ENCODE measurements at regions not wholly inside any gene's neighbourhood (a gene's known extent, or its start where the extent isn't known, plus 50 kb on each side); places are given as distances from the start of the nearest gene placed in this dataset.

DNA sequence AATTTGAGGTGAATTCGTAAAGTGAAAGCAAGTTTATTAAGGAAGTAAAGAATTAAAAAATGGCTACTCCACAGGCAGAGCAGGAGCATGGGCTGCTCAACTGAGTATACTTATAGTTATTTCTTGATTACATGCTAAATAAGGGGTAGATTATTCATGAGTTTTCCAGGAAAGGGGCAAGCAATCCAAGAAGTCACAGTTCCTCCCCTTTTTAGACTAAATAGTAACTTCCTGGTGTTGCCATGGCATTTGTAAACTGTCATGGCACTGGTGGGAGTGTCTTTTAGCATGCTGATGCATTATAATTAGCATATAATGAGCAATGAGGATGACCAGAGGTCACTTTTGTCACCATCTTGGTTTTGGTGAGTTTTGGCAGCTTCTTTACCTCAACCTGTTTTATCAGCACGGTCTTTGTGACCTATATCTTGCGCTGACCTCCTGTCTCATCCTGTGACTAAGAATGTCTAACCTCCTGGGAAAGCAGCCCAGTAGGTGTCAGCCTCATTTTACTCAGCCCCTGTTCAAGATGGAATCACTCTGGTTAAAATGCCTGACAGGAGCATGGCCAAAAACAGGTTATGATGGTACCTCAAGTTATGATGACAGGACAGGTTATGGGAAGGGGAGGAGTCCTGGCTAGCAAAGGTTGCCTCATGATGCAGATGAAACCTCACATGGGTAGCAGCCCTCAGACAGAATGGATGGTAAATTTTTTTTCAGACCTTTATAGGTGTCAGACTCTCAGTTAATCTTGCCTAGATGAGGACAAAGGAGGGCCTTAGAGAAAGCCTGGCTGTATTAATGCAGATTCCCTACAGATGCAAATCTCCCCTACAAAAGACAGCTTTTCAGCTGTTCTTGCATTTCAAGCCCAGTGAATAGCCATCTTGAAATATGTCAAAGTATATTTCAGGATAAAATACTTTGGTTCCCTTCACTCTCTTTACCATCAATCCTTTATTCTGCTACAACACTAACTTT lies 49.7 kb downstream of the SIPA1L2 start:
- intact Hi-C loops (cut with DNase I) = no loop called here
- no peak for ATAC-seq
- DNase-seq = no peak
- Histone ChIP-seq H3K27me3 (no peaks in the 10 kb centered on the region), H3K27ac (peak overlapping the region; percentile 65), H3K4me1 (peaks cover 31% of the 10 kb centered on the region), H3K9me3 (no peaks in the 10 kb centered on the region), H3K36me3 (no peaks in the 10 kb centered on the region), H3K4me3 (no peak overlapping the region)
- no peak for TF ChIP-seq CTCF (IDR thresholded peaks at IDR 0.05)

DNA sequence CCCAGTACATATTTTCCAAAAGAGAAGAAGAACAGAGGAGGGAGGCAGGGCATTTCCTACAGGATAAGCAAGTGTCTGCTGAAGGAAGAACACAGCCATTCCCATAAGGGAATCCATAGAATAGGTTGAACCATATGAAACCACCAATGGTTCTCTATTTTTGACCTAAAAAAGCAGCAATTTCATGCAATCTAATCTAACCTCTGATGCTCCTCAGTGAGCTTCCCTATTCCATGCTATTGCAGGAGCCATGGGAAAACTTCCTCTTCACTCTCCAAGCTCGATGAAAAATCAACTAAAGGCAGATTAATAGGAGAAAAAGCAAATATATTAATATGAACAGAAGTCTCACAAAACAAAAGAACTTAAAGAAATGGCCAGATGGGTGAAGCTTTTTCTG lies 50.5 kb downstream of the SIPA1L2 start:
- H3K9me3 ChIP-seq = no peaks in the 10 kb centered on the region
- TF ChIP-seq CTCF (IDR thresholded peaks at IDR 0.05) = no peak
- no peaks in the 10 kb centered on the region for H3K36me3 ChIP-seq
- no peaks in the 10 kb centered on the region for H3K27me3 ChIP-seq
- DNase-seq = no peak
- peak overlapping the region; percentile 65 for H3K27ac ChIP-seq
- H3K4me3 ChIP-seq = no peak overlapping the region
- peaks cover 38% of the 10 kb centered on the region for H3K4me1 ChIP-seq
- intact Hi-C loops (cut with DNase I) = no loop called here
- peak; percentile 56 for ATAC-seq

DNA sequence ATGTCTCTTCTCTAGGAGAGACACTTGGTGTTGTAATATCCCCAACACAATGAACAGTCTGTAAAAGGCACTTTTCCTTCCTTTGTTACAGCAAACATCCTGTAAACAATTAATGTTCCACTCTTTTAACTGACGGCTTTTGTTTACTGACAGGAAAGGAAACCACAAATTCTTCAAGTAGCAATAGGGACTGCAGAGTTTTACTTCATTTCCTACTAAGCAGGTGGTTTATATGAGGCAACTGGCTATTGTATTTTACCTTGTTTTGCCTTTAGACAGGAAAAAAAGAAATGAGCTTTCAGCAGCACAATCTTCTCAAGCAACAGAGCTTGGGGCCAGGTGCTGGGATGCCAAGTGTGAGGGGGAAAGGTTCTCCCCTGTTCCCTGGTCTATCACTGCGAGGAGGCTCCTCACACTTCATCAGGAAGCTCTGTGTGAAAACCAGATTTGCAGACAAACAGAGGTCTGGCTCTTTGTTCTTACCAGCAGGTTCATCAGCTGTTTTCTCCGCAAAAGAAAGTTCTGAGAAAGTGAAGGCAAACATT lies 51.2 kb downstream of the SIPA1L2 start:
- Histone ChIP-seq H3K36me3 (no peaks in the 10 kb centered on the region), H3K9me3 (no peaks in the 10 kb centered on the region), H3K27ac (peak overlapping the region; percentile 65), H3K4me1 (peaks cover 39% of the 10 kb centered on the region), H3K4me3 (no peak overlapping the region), H3K27me3 (no peaks in the 10 kb centered on the region)
- DNase-seq (no peak), ATAC-seq (peak; percentile 52)
- intact Hi-C loops (cut with DNase I) = no loop called here
- no peak for TF ChIP-seq CTCF (IDR thresholded peaks at IDR 0.05)

- H3K27ac ChIP-seq = peak overlapping the region; percentile 65
- ATAC-seq (no peak), DNase-seq (no peak)
- peaks cover 39% of the 10 kb centered on the region for H3K4me1 ChIP-seq
- intact Hi-C loops (cut with DNase I) = no loop called here
- H3K27me3 ChIP-seq = no peaks in the 10 kb centered on the region
- H3K9me3 ChIP-seq = no peaks in the 10 kb centered on the region
- TF ChIP-seq CTCF (IDR thresholded peaks at IDR 0.05) = no peak
- H3K36me3 ChIP-seq = no peaks in the 10 kb centered on the region
- H3K4me3 ChIP-seq = no peak overlapping the region
Measured at GRCh38 chr1:232577772-232578171, 52.2 kb downstream of the SIPA1L2 start.

DNA sequence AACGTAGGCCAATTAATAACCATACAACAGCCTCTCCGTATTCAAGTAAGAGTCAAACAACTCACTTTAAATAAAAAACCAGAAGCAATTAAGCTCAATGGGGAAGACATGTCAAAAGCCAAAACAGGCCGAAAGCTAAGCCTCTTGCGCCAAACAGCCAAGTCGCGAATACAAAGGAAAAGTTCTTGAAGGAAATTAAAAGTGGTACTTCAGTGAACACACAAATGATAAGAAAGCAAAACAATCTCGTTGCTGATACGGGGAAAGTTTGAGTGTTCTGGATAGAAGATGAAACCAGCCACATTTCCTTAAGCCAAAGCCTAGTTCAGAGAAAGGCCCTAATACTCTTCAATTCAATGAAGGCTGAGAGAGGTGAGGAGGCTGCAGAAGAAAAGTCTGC lies 53.4 kb downstream of the SIPA1L2 start:
- no peak for TF ChIP-seq CTCF (IDR thresholded peaks at IDR 0.05)
- peaks cover 39% of the 10 kb centered on the region for H3K4me1 ChIP-seq
- ATAC-seq = no peak

More for the DNA sequence above, 53.4 kb downstream of the SIPA1L2 start:
- Histone ChIP-seq H3K27ac (peak overlapping the region; percentile 44), H3K36me3 (no peaks in the 10 kb centered on the region), H3K27me3 (no peaks in the 10 kb centered on the region), H3K4me3 (no peak overlapping the region), H3K9me3 (no peaks in the 10 kb centered on the region)
- intact Hi-C loops (cut with DNase I) = no loop called here
- DNase-seq = no peak

All from upper lobe of right lung (tissue), 1 donor.